ENCODE measurements at regions not wholly inside any gene's neighbourhood (a gene's known extent, or its start where the extent isn't known, plus 50 kb on each side); places are given as distances from the start of the nearest gene placed in this dataset.

- no peak for TF ChIP-seq POLR2A (IDR thresholded peaks at IDR 0.05; ENCODE audit: low read depth, low read length)
- TF ChIP-seq POLR2AphosphoS5 (IDR thresholded peaks at IDR 0.05; ENCODE audit: low read depth, low read length), result no peak
Measured at GRCh38 chr16:13835387-13835786, 84.6 kb upstream of the ERCC4 start.
